Cardiac fibroblast (primary cell): ENCODE measurements at regions not wholly inside any gene's neighbourhood (a gene's known extent, or its start where the extent isn't known, plus 50 kb on each side); places are given as distances from the start of the nearest gene placed in this dataset.

Experiments used
- DNase-seq, 2 donors: peaks; one replicate each; pipeline versions ENCODE4 v3.0.0 to v3.0.0-alpha.2; 2010; ENCODE audit warnings: low read depth in 2 of 2
- H3K4me3 ChIP-seq, 2 donors: replicated peaks in 1 of 2; 1 replicate in 1 of 2; 2 replicates in 1 of 2; pipeline ENCODE4 v1.5.1; 2011; ENCODE audit warnings: low read depth in 2 of 2, low read length in 2 of 2, mild to moderate bottlenecking in 2 of 2, moderate library complexity in 1 of 2
- CTCF ChIP-seq: IDR thresholded peaks from one replicate; pipeline ENCODE4 v1.5.1; 2011; ENCODE audit warnings: low read depth, mild to moderate bottlenecking, low read length, inconsistent platforms

- no peak for DNase-seq
- no peak for TF ChIP-seq CTCF
- H3K4me3 ChIP-seq = no peak overlapping the region
Measured at GRCh38 chr2:206383669-206384068, 59.7 kb upstream of the ADAM23 start.

- DNase-seq = no peak
Measured at GRCh38 chr2:206387808-206388207, 55.5 kb upstream of the ADAM23 start.

GRCh38 chr2:206388698-206389097, 54.6 kb upstream of the ADAM23 start:
- no peak for TF ChIP-seq CTCF
- no peak overlapping the region for H3K4me3 ChIP-seq
- no peak for DNase-seq

More at GRCh38 chr2:206387808-206388207, 55.5 kb upstream of the ADAM23 start:
- TF ChIP-seq CTCF = no peak
- no peak overlapping the region for H3K4me3 ChIP-seq

- DNase-seq = no peak
- no peak overlapping the region for H3K4me3 ChIP-seq
- TF ChIP-seq CTCF = no peak
Measured at GRCh38 chr2:206389164-206389563, 54.2 kb upstream of the ADAM23 start.

- no peak for TF ChIP-seq CTCF
- DNase-seq = no peak
- H3K4me3 ChIP-seq = no peak overlapping the region
Measured at GRCh38 chr2:206390181-206390580, 53.2 kb upstream of the ADAM23 start.

- no peak overlapping the region for H3K4me3 ChIP-seq
- TF ChIP-seq CTCF = peak; percentile 47
- peak; percentile 65 to 66 for DNase-seq
Measured at GRCh38 chr2:206392118-206392517, 51.2 kb upstream of the ADAM23 start.
